ENCODE measurements at regions not wholly inside any gene's neighbourhood (a gene's known extent, or its start where the extent isn't known, plus 50 kb on each side); places are given as distances from the start of the nearest gene placed in this dataset.

GRCh38 chr1:208419746-208420420 is 175.7 kb upstream of the PLXNA2 start:
- H3K9me3 ChIP-seq, result no peaks in the 10 kb centered on the region
- intact Hi-C loops (cut with DNase I), result no loop called here
- no peak overlapping the region for H3K27ac ChIP-seq
- no peak overlapping the region for H3K4me3 ChIP-seq
- no peaks in the 10 kb centered on the region for H3K27me3 ChIP-seq
- H3K36me3 ChIP-seq, result no peaks in the 10 kb centered on the region
- DNase-seq, result no peak
- no peaks in the 10 kb centered on the region for H3K4me1 ChIP-seq
- whole genome bisulfite sequencing, 2 donors, result 83 to 87% methylated on average over 5 of the region's 5 CpGs
- no peak for TF ChIP-seq POLR2AphosphoS5 (IDR thresholded peaks at IDR 0.05)

- H3K4me1 ChIP-seq, result no peaks in the 10 kb centered on the region
- WGBS, 2 donors, result 90 to 93% methylated on average over 1 of the region's 1 CpG
- no peak for DNase-seq
- no peaks in the 10 kb centered on the region for H3K9me3 ChIP-seq
- no peak overlapping the region for H3K4me3 ChIP-seq
- TF ChIP-seq POLR2AphosphoS5 (IDR thresholded peaks at IDR 0.05), result no peak
- TF ChIP-seq, protein P1, sequence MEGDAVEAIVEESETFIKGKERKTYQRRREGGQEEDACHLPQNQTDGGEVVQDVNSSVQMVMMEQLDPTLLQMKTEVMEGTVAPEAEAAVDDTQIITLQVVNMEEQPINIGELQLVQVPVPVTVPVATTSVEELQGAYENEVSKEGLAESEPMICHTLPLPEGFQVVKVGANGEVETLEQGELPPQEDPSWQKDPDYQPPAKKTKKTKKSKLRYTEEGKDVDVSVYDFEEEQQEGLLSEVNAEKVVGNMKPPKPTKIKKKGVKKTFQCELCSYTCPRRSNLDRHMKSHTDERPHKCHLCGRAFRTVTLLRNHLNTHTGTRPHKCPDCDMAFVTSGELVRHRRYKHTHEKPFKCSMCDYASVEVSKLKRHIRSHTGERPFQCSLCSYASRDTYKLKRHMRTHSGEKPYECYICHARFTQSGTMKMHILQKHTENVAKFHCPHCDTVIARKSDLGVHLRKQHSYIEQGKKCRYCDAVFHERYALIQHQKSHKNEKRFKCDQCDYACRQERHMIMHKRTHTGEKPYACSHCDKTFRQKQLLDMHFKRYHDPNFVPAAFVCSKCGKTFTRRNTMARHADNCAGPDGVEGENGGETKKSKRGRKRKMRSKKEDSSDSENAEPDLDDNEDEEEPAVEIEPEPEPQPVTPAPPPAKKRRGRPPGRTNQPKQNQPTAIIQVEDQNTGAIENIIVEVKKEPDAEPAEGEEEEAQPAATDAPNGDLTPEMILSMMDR (IDR thresholded peaks at IDR 0.05), result no peak
- TF ChIP-seq POLR2A (IDR thresholded peaks at IDR 0.05), result no peak
- TF ChIP-seq EP300 (IDR thresholded peaks at IDR 0.05), result no peak
- intact Hi-C loops (cut with DNase I), result no loop called here
- no peaks in the 10 kb centered on the region for H3K36me3 ChIP-seq
- no peaks in the 10 kb centered on the region for H3K27me3 ChIP-seq
- H3K27ac ChIP-seq, result no peak overlapping the region
Measured at GRCh38 chr1:208420696-208421095, 176.5 kb upstream of the PLXNA2 start.

- intact Hi-C loops (cut with DNase I), result no loop called here
Measured at GRCh38 chr1:208421486-208421885, 177.3 kb upstream of the PLXNA2 start.

DNA sequence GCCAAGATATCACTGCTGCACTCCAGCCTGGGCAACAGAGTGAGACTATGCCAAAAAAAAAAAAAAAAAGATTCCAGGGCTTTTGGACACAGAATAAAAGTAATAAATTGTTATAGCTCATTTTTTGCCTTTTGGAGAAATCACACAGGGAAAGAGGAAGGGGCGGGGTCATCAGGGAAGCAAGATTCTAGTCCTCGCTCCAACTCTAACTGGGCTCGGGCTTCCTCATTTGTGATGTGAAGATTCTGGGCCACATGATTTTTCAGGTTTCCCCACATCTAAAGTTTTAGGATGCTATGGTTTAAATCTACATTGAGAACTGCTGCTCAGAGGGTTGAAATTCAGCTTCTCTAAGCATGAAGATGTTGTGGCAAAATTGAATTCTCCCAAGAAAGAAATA is 179.3 kb upstream of the PLXNA2 start:
- no peaks in the 10 kb centered on the region for H3K36me3 ChIP-seq
- no peak overlapping the region for H3K4me3 ChIP-seq
- H3K27ac ChIP-seq, result no peak overlapping the region
- no peaks in the 10 kb centered on the region for H3K4me1 ChIP-seq
- 59 to 74% methylated on average over 3 of the region's 3 CpGs for WGBS, 2 donors
- TF ChIP-seq, protein P1 (IDR thresholded peaks at IDR 0.05), result no peak
- no peak for TF ChIP-seq POLR2AphosphoS5 (IDR thresholded peaks at IDR 0.05)
- TF ChIP-seq EP300 (IDR thresholded peaks at IDR 0.05), result no peak
- no peak for TF ChIP-seq POLR2A (IDR thresholded peaks at IDR 0.05)
- intact Hi-C loops (cut with DNase I), result no loop called here
- H3K9me3 ChIP-seq, result no peaks in the 10 kb centered on the region
- no peak for DNase-seq
- H3K27me3 ChIP-seq, result no peaks in the 10 kb centered on the region

More at GRCh38 chr1:208421486-208421885, 177.3 kb upstream of the PLXNA2 start:
- no peak for DNase-seq
- H3K27me3 ChIP-seq, result no peaks in the 10 kb centered on the region
- no peaks in the 10 kb centered on the region for H3K36me3 ChIP-seq
- H3K4me3 ChIP-seq, result no peak overlapping the region
- no peaks in the 10 kb centered on the region for H3K9me3 ChIP-seq
- no peak overlapping the region for H3K27ac ChIP-seq
- 68 to 72% methylated on average over 4 of the region's 4 CpGs for WGBS, 2 donors
- H3K4me1 ChIP-seq, result no peaks in the 10 kb centered on the region
- TF ChIP-seq, protein P1 (IDR thresholded peaks at IDR 0.05), result no peak
- TF ChIP-seq POLR2A (IDR thresholded peaks at IDR 0.05) (no peak), EP300 (IDR thresholded peaks at IDR 0.05) (no peak), POLR2AphosphoS5 (IDR thresholded peaks at IDR 0.05) (no peak)

- intact Hi-C loops (cut with DNase I), result no loop called here
- 95 to 97% methylated on average over 3 of the region's 3 CpGs for WGBS, 2 donors
- H3K4me3 ChIP-seq, result no peak overlapping the region
- H3K36me3 ChIP-seq, result no peaks in the 10 kb centered on the region
- no peaks in the 10 kb centered on the region for H3K4me1 ChIP-seq
- no peak overlapping the region for H3K27ac ChIP-seq
- no peak for DNase-seq
- TF ChIP-seq POLR2A (IDR thresholded peaks at IDR 0.05) (no peak), POLR2AphosphoS5 (IDR thresholded peaks at IDR 0.05) (no peak), EP300 (IDR thresholded peaks at IDR 0.05) (no peak)
- TF ChIP-seq, protein P1 (IDR thresholded peaks at IDR 0.05), result no peak
- no peaks in the 10 kb centered on the region for H3K27me3 ChIP-seq
- no peaks in the 10 kb centered on the region for H3K9me3 ChIP-seq
Measured at GRCh38 chr1:208425096-208425495, 180.9 kb upstream of the PLXNA2 start.

Data from sigmoid colon (tissue), 6 donors.